Bronchial epithelial cell (primary cell): ENCODE measurements at regions not wholly inside any gene's neighbourhood (a gene's known extent, or its start where the extent isn't known, plus 50 kb on each side); places are given as distances from the start of the nearest gene placed in this dataset.
A peak's percentile ranks its signal among the peaks of the same experiment; 100 is the strongest.
"Not testable (repeated sequence)": the region's sequence is repeated elsewhere in the genome, so short reads cannot be mapped to it uniquely, and the experiment has no call there.

ENCODE experiments used
- DNase-seq: peaks from one replicate; pipeline ENCODE4 v3.0.0-alpha.2; 2010; ENCODE audit warnings: low read depth
- FAIRE-seq: peaks from 2 replicates; lab custom pipeline; 2011; peaks lifted over from hg19 to GRCh38; lab: Jason Lieb, UNC
- H3K27me3 ChIP-seq: 2 replicates; pipeline ENCODE4 v1.5.1; 2011; ENCODE audit warnings: low read length; ENCODE audit not compliant: control insufficient read depth, insufficient read depth
- H3K36me3 ChIP-seq: 2 replicates; pipeline ENCODE4 v1.5.1; 2011; ENCODE audit warnings: low read length; ENCODE audit not compliant: control insufficient read depth, insufficient read depth
- H3K4me3 ChIP-seq: 2 replicates; pipeline ENCODE4 v1.5.1; 2011; ENCODE audit warnings: mild to moderate bottlenecking, low read depth, low read length, control low read depth
- TF ChIP-seq, protein P1 (sequence below): IDR thresholded peaks from 2 replicates; pipeline ENCODE4 v1.5.1; 2011; ENCODE audit warnings: mild to moderate bottlenecking, moderate library complexity, low read length, control low read depth, inconsistent platforms; ENCODE audit not compliant: insufficient read depth, severe bottlenecking

DNA sequence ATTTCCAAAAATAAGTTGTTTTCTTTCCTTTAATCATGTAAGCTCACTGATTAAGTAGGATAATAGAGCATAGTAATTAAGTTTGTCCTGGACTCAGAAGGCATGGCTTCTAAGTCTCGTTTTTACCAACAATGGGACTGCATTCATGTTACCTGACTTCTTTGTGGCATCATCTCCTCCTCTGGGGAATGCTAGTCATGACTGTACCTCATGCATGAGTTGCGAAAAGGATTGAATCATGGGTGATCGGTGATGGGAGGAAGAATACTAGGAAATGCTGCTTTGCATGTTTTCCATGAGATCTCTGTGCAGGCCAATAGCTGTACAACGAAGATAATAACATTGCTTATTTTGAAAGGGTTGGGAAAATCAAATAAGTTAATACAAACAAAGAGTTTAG is 981.6 kb downstream of the CNTNAP5 start:
- Histone ChIP-seq H3K27me3 (no peaks in the 10 kb centered on the region), H3K36me3 (no peaks in the 10 kb centered on the region), H3K4me3 (no peak overlapping the region)
- FAIRE-seq: no peak
- TF ChIP-seq, protein P1, sequence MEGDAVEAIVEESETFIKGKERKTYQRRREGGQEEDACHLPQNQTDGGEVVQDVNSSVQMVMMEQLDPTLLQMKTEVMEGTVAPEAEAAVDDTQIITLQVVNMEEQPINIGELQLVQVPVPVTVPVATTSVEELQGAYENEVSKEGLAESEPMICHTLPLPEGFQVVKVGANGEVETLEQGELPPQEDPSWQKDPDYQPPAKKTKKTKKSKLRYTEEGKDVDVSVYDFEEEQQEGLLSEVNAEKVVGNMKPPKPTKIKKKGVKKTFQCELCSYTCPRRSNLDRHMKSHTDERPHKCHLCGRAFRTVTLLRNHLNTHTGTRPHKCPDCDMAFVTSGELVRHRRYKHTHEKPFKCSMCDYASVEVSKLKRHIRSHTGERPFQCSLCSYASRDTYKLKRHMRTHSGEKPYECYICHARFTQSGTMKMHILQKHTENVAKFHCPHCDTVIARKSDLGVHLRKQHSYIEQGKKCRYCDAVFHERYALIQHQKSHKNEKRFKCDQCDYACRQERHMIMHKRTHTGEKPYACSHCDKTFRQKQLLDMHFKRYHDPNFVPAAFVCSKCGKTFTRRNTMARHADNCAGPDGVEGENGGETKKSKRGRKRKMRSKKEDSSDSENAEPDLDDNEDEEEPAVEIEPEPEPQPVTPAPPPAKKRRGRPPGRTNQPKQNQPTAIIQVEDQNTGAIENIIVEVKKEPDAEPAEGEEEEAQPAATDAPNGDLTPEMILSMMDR: no peak
- DNase-seq: no peak

DNA sequence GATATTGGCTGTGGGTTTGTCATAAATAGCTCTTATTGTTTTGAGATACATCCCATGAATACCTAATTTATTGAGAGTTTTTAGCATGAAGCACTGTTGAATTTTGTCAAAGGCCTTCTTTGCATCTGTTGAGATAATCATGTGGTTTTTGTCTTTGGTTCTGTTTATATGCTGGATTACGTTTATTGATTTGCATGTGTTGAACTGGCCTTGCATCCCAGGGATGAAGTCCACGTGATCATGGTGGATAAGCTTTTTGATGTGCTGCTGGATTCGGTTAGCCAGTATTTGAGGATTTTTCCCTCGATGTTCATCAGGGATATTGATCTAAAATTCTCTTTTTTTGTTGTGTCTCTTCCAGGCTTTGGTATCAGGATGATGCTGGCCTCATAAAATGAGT is 1003.6 kb downstream of the CNTNAP5 start:
- FAIRE-seq, H3K27me3 ChIP-seq, H3K4me3 ChIP-seq, H3K36me3 ChIP-seq, DNase-seq: not testable (repeated sequence)

DNA sequence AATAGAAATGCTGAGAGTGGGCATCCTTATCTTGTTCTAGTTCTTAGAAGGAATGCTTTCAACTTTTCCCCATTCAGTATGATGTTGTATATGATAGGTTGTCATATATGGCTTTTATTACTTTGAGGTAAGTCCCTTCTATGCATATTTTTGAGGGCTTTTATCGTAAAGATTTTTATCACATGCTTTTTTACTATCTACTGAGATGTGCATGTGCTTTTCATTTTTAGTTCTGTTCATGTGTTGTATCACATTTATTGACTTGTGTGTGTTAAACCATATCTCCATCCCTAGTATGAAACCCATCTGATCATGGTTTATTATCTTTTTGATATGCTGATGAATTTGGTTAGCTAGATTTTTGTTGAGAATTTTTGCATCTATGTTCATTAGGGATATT is 1008.8 kb downstream of the CNTNAP5 start:
- no peak overlapping the region for H3K4me3 ChIP-seq
- FAIRE-seq: no peak
- DNase-seq: no peak
- no peaks in the 10 kb centered on the region for H3K27me3 ChIP-seq
- no peaks in the 10 kb centered on the region for H3K36me3 ChIP-seq
- TF ChIP-seq, protein P1: no peak

DNA sequence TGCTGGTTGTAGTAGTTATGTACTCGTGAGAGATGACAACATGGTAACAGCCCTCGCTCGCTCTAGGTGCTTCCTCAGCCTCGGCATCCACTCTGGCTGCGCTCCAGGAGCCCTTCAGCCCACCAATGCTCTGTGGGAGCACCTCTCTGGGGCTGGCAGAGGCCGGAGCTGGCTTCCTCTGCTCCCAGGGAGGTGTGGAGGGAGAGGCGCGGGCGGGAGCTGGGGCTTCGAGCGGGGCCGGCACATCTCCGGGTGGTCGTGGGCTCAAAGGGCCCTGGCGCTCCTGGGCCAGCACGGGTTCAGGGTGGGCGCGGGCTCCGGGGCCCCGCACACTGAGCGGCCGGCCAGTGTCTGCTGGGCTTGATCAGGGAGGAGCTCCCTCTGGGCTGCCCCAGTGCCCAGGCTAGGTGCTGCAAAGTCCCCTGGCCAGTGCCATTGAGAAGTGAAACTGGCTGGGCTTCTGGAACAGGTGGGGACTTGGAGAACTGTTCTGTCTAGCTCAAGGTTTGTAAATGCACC is 1012.1 kb downstream of the CNTNAP5 start:
- DNase-seq (no peak), FAIRE-seq (no peak)
- no peaks in the 10 kb centered on the region for H3K27me3 ChIP-seq
- H3K4me3 ChIP-seq: no peak overlapping the region
- H3K36me3 ChIP-seq: no peaks in the 10 kb centered on the region
- TF ChIP-seq, protein P1: no peak

DNA sequence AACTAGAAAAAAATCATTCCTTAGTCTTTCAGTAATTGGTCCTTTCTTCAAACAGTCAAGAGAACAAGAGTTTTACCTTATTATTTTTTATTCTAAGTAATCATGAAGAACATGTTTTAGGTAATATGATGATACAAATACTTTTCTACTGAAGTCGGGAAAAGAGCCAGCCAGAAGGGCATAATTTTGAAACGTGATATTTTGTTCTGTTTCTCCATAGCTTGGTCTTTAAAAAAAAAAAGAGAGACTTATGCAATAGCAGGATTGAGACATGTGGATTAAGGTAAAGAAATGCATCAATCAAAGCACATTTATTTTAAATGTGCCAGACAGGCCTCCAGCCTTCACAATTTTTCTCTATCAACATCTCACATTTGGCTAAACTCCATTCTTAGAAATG is 1016.8 kb downstream of the CNTNAP5 start:
- DNase-seq (peak; percentile 1), FAIRE-seq (no peak)
- no peaks in the 10 kb centered on the region for H3K27me3 ChIP-seq
- TF ChIP-seq, protein P1: no peak
- no peak overlapping the region for H3K4me3 ChIP-seq
- no peaks in the 10 kb centered on the region for H3K36me3 ChIP-seq

DNA sequence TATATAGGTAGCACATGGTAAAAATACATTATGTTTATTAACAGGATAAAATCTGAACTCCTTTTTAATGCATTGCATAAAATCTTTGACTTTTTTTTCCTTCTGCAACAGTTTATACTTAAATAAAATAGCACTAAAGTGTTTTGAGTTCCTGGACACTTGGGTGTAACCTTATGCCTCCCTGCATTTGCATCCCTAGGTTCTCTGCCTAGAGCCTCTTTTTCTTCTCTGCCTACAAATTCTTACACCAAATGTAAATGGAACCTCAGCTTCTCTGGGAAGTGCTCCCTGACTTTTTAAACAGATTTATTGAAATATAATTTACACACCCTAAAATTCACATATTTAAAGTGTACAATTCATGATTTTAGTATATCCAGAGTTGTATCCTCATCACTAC is 1017.6 kb downstream of the CNTNAP5 start:
- FAIRE-seq (no peak), DNase-seq (no peak)
- H3K4me3 ChIP-seq: no peak overlapping the region
- TF ChIP-seq, protein P1: no peak
- no peaks in the 10 kb centered on the region for H3K27me3 ChIP-seq
- H3K36me3 ChIP-seq: no peaks in the 10 kb centered on the region
